ENCODE measurements at regions not wholly inside any gene's neighbourhood (a gene's known extent, or its start where the extent isn't known, plus 50 kb on each side); places are given as distances from the start of the nearest gene placed in this dataset.
"Not testable (repeated sequence)": the region's sequence is repeated elsewhere in the genome, so short reads cannot be mapped to it uniquely, and the experiment has no call there.

GRCh38 chr11:7143908-7144307 is 55.1 kb downstream of the RBMXL2 start:
- DNase-seq: no peak

DNA sequence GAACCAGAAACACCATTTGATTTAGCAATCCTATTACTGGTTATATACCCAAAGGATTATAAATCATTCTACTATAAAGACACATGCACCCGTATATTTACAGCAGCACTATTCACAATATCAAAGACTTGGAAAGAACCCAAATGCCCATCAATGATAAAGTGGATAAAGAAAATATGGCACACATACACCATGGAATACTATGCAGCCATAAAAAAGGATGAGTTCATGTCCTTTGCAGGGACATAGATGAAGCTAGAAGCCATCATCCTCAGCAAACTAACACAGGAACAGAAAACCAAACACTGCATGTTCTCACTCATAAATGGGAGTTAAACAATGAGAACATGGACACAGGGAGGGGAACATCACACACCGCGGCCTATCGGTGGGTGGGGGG is 61.3 kb downstream of the RBMXL2 start:
- not testable (repeated sequence) for DNase-seq

GRCh38 chr11:7154881-7155361 is 66.1 kb downstream of the RBMXL2 start:
- DNase-seq: no peak

DNA sequence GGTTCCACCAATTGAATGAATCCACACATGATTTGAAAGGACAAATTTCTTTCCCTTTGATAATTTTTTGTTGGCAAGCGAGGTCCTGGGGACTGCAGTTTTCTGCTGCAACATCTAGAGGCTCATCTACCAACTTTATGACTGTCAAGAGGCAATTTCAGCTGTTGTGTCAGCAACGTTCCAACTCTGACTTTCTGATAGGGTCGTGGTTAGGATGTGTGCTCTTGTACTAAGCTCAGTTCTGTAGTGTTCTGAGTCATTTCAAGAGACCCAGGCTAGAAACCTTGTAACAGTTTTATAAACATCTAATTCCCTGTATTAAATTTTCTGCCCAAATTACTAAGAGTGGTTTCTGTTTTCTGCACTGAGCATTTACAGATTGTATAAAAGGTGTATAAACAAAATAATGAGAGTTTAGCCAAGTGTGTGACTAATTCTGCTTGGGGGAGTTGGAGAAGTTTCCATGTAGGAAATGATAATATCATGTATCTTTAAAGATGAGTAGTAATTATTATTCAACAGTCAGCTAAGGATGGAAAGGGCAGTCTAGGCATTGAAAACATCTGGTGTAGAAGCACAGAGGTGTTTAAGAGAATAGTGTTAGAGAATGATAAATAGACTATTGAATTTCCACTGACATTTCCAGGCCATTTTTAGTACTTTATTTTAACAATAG is 72.2 kb downstream of the RBMXL2 start:
- DNase-seq: peak; percentile 5

DNA sequence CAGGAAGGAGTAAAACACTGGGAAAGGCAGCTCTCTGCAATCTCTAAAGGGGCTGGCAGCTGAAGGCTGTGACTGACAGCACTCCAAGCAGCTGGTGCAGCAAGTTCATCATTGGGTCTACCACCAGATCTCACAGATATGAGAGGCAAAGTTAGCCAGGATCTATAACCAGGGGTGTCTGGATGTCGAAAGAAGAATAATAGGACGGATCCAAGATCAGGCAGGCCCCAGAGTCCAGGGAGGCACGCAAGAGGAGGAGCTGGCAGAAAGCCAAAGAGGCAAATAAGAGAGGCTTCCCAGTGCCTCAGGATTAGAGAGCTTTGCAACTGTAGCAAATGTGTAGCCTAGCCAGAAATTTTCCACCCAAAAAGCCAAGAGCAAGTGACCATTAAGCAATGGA is 77.1 kb downstream of the RBMXL2 start:
- no peak for DNase-seq

- no peak for DNase-seq
These were observed 79.4 kb downstream of the RBMXL2 start for GRCh38 chr11:7167976-7168740.

GRCh38 chr11:7168741-7168990 is 79.9 kb downstream of the RBMXL2 start:
- DNase-seq: no peak

DNA sequence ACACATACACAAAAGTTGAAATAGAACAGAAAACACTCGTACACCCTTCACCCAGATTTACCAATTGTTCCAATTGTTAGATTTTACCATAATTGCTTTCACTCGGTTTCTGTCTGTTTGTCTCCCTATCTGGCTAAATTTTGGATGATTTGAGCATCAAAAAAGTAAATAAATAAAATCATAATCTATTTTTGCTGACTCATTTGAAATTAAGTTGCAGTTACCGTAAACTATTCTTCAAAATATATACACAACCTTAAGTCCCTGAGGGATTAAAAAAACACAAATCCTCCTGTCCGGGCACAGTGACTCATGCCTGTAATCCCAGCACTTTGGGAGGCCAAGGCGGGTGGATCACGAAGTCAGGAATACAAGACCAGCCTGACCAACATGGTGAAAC is 81.3 kb upstream of the SYT9 start:
- DNase-seq: no peak

DNA sequence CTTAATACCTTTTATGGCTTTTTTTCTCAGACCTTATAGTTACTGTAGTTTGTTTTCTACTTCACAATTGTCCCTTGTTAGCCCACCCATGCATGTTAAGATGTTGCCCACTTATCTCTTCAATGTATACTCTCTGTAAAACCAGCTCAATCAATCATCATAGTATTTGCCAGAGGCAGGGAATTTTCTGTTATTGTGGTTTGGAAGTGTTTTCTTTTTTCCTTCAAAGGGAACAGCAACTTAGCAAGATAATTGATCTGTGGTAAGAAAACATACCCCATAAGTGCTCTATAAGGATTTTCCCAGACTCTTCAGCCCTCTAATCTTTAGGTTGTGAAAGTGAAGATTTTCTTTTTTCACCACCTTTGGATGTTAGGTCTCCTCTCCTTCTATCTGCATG is 76.7 kb upstream of the SYT9 start:
- DNase-seq: no peak

DNA sequence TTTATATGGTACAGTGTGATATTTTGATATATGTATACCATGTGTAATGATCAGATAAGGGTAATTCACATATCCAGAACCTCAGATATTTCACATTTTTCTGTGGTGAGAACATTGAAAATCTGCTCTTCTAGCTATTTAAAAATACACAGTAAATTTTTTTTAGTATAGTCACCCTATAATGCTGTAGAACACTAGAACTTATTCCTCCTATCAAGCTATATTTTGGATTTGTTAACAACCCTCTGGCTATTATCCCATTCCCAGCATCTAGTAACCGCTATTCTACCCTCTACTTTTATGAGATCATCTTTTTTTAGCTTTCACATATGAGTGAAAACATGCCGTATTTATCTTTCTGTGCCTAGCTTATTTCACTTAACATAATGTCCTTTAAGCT is 65.5 kb upstream of the SYT9 start:
- DNase-seq: no peak

GRCh38 chr11:7186676-7187075 is 65.0 kb upstream of the SYT9 start:
- no peak for DNase-seq

GRCh38 chr11:7192785-7193184 is 58.9 kb upstream of the SYT9 start:
- DNase-seq: not testable (repeated sequence)

DNA sequence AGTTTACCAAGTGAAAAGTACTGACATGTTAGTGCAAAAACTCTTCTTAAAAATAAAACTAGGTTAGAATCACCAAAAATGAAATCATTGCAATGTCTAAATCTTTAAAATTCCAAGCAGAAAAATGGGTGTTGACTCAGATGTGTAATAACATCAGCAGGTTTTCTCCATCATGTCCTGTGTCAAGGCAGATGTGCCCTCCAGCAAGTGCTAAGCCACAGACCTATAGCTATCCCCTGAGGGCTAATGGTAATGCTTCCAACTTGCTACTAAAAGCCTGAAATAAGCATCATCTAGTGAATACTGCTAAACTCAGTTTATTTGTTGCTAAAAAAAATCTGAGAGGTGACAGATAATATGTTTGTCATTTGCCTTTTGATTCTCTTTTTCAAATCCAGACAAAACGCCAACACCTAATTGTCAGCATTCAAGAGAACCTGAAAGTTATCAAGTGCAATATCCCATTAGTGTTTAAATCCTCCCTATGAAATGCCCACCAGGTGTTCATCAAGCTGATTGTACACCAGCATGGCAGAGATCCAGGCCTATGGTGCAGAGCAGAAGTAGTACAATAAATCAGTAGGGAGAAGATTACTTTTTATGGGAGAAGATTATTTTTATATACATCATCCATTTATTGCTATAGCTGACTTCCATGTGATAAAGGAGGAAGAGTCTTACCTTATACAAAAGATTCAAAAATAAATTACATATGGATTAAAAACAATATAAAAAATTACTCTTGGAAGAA is 55.1 kb upstream of the SYT9 start:
- no peak for DNase-seq

- no peak for DNase-seq
These were observed 54.2 kb upstream of the SYT9 start for GRCh38 chr11:7197469-7197868.
